Chondrocyte (in vitro differentiated cells): ENCODE measurements at regions not wholly inside any gene's neighbourhood (a gene's known extent, or its start where the extent isn't known, plus 50 kb on each side); places are given as distances from the start of the nearest gene placed in this dataset.

Source experiments
- DNase-seq: peaks from one replicate; pipeline ENCODE4 v3.0.0; 2021; ENCODE audit warnings: mixed read lengths, low spot score
- H3K27ac Mint-ChIP-seq: one replicate; pipeline ENCODE4 v1.8.0; 2021; ENCODE audit warnings: mild to moderate bottlenecking, moderate library complexity, mixed read lengths; ENCODE audit not compliant: unreplicated experiment
- H3K27me3 Mint-ChIP-seq: 2 replicates; pipeline ENCODE4 v1.8.0; 2021; ENCODE audit warnings: low read depth, mixed read lengths
- H3K36me3 Mint-ChIP-seq: 2 replicates; pipeline ENCODE4 v1.8.0; 2021; ENCODE audit warnings: low read depth, mixed read lengths
- H3K4me1 Mint-ChIP-seq: 2 replicates; pipeline ENCODE4 v1.8.0; 2021; ENCODE audit warnings: low read depth, mild to moderate bottlenecking, mixed read lengths
- H3K4me3 Mint-ChIP-seq: one replicate; pipeline ENCODE4 v1.8.0; 2021; ENCODE audit warnings: mild to moderate bottlenecking, moderate library complexity, mixed read lengths; ENCODE audit not compliant: unreplicated experiment
- H3K9me3 Mint-ChIP-seq: 2 replicates; pipeline ENCODE4 v1.8.0; 2021; ENCODE audit warnings: low read depth, mixed read lengths
- TF ChIP-seq, protein P1 (sequence below): fragments of 200-600 bp; sonication (generic); IDR thresholded peaks from 2 replicates; pipeline ENCODE4 v1.5.0; 2021; ENCODE audit warnings: antibody characterized with exemption, mild to moderate bottlenecking, moderate library complexity

- no peaks in the 10 kb centered on the region for H3K36me3 Mint-ChIP-seq
- no peak for DNase-seq
- peaks cover 26% of the 10 kb centered on the region for H3K4me1 Mint-ChIP-seq
- H3K4me3 Mint-ChIP-seq: no peak overlapping the region
- peaks cover 7% of the 10 kb centered on the region for H3K9me3 Mint-ChIP-seq
- H3K27ac Mint-ChIP-seq: no peak overlapping the region
- peaks cover 1% of the 10 kb centered on the region for H3K27me3 Mint-ChIP-seq
- TF ChIP-seq, protein P1, sequence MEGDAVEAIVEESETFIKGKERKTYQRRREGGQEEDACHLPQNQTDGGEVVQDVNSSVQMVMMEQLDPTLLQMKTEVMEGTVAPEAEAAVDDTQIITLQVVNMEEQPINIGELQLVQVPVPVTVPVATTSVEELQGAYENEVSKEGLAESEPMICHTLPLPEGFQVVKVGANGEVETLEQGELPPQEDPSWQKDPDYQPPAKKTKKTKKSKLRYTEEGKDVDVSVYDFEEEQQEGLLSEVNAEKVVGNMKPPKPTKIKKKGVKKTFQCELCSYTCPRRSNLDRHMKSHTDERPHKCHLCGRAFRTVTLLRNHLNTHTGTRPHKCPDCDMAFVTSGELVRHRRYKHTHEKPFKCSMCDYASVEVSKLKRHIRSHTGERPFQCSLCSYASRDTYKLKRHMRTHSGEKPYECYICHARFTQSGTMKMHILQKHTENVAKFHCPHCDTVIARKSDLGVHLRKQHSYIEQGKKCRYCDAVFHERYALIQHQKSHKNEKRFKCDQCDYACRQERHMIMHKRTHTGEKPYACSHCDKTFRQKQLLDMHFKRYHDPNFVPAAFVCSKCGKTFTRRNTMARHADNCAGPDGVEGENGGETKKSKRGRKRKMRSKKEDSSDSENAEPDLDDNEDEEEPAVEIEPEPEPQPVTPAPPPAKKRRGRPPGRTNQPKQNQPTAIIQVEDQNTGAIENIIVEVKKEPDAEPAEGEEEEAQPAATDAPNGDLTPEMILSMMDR: no peak
These were observed 147.6 kb downstream of the BCOR start for GRCh38 chrX:39950018-39950688.

GRCh38 chrX:39952989-39953388 lies 144.8 kb downstream of the BCOR start:
- H3K4me3 Mint-ChIP-seq: no peak overlapping the region
- no peak for DNase-seq
- peaks cover 24% of the 10 kb centered on the region for H3K4me1 Mint-ChIP-seq
- TF ChIP-seq, protein P1: no peak
- H3K27ac Mint-ChIP-seq: no peak overlapping the region
- no peaks in the 10 kb centered on the region for H3K36me3 Mint-ChIP-seq
- H3K9me3 Mint-ChIP-seq: peaks cover 5% of the 10 kb centered on the region
- peaks cover 1% of the 10 kb centered on the region for H3K27me3 Mint-ChIP-seq

DNA sequence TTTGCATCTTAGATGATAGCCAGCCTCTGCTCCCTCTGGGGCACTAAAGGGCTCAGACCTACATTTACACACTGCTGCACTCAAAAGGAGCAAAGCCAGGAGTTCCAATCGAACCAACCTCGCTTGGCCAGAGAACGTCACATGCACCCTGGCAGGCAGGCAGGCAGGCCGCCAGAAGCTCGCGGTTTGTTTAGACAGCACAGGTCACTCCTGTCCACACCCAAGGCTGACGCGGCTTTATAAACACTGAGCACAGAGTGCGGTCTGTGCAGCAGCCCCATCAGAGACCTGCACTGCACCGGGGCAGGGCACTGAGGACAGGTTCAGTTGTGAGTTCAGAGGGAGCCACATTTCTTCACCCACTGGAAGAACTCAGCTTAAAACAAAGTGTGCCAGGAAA lies 143.9 kb downstream of the BCOR start:
- no peaks in the 10 kb centered on the region for H3K36me3 Mint-ChIP-seq
- peak; percentile 91 for DNase-seq
- H3K4me3 Mint-ChIP-seq: no peak overlapping the region
- H3K9me3 Mint-ChIP-seq: peaks cover 5% of the 10 kb centered on the region
- H3K27me3 Mint-ChIP-seq: no peaks in the 10 kb centered on the region
- TF ChIP-seq, protein P1: no peak
- H3K27ac Mint-ChIP-seq: no peak overlapping the region
- peaks cover 23% of the 10 kb centered on the region for H3K4me1 Mint-ChIP-seq

GRCh38 chrX:39954851-39955250 lies 142.9 kb downstream of the BCOR start:
- TF ChIP-seq, protein P1: no peak
- peaks cover 5% of the 10 kb centered on the region for H3K9me3 Mint-ChIP-seq
- peaks cover 23% of the 10 kb centered on the region for H3K4me1 Mint-ChIP-seq
- DNase-seq: no peak
- no peak overlapping the region for H3K4me3 Mint-ChIP-seq
- H3K36me3 Mint-ChIP-seq: no peaks in the 10 kb centered on the region
- no peaks in the 10 kb centered on the region for H3K27me3 Mint-ChIP-seq
- no peak overlapping the region for H3K27ac Mint-ChIP-seq

DNA sequence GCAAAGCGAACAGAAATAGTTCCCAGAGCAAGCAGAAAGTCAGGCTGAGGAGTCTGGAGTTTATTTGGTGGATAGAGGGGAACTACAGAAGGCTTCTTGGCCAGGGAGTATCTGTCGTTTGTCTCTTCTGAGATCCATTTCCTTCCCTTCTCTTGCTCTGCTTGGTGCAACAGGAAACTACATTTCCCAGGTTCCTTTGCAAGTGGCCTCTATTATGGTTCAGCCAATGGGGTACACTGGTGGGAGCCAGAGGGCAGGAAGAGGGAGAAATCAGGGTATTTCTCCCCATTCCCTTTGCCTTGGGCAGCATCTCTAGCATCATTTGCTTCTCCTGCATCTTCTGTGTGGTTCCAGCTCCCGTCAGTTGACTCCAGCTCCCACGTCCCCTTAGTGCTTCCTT lies 142.1 kb downstream of the BCOR start:
- H3K27me3 Mint-ChIP-seq: no peaks in the 10 kb centered on the region
- TF ChIP-seq, protein P1: no peak
- no peak for DNase-seq
- H3K4me3 Mint-ChIP-seq: no peak overlapping the region
- peaks cover 5% of the 10 kb centered on the region for H3K9me3 Mint-ChIP-seq
- H3K36me3 Mint-ChIP-seq: no peaks in the 10 kb centered on the region
- peaks cover 23% of the 10 kb centered on the region for H3K4me1 Mint-ChIP-seq
- H3K27ac Mint-ChIP-seq: no peak overlapping the region
